IMR-90 (cell line): ENCODE measurements at regions not wholly inside any gene's neighbourhood (a gene's known extent, or its start where the extent isn't known, plus 50 kb on each side); places are given as distances from the start of the nearest gene placed in this dataset.

ENCODE experiments used
- ATAC-seq: fragments of 200-7000 bp; cut with Tn5 transposase; 2 replicates; pipeline ENCODE4 v1.9.1; 2020; ENCODE audit warnings: low read depth, mild to moderate bottlenecking, moderate library complexity
- BruUV-seq: library from RNA; stranded (reverse); fragments of 400-500 nt; replicated peaks from 2 replicates; lab custom pipeline; 2021; lab: Mats Ljungman, UMichigan
- CTCF ChIA-PET: fragments of 300-600 bp; formaldehyde crosslinking; extraction: SDS; loops from one replicate; lab custom pipeline; 2021; ENCODE audit warnings: antibody characterized with exemption; lab: Yijun Ruan, JAX
- POLR2A ChIA-PET: fragments of 300-600 bp; sonication (Branson Sonifier 250); formaldehyde crosslinking; loops from one replicate; lab custom pipeline; 2022; ENCODE audit warnings: antibody characterized with exemption; ENCODE audit not compliant: unreplicated experiment; lab: Charles Lee
- DNase-seq: peaks from one replicate; pipeline ENCODE4 v3.0.0; 2013
- H2AFZ ChIP-seq: replicated peaks from 2 replicates; pipeline ENCODE3; 2013; ENCODE audit warnings: low read length, mild to moderate bottlenecking; ENCODE audit not compliant: poor library complexity
- H2AK5ac ChIP-seq: 2 replicates; pipeline ENCODE4 v1.6.1; 2013; ENCODE audit warnings: low read depth, low read length, inconsistent platforms
- H2AK9ac ChIP-seq: replicated peaks from 2 replicates; pipeline ENCODE3; 2013; ENCODE audit warnings: mild to moderate bottlenecking, low read depth, low read length, moderate library complexity; ENCODE audit not compliant: poor library complexity
- H2BK120ac ChIP-seq: 2 replicates; pipeline ENCODE4 v1.6.1; 2013; ENCODE audit warnings: low read depth, low read length, inconsistent platforms
- H2BK15ac ChIP-seq: 3 replicates; pipeline ENCODE4 v1.6.1; 2013; ENCODE audit warnings: low read depth, low read length, inconsistent platforms
- H2BK20ac ChIP-seq: 2 replicates; pipeline ENCODE4 v1.6.1; 2013; ENCODE audit warnings: low read depth, mild to moderate bottlenecking, inconsistent platforms, low read length, moderate library complexity
- H2BK5ac ChIP-seq: 2 replicates; pipeline ENCODE4 v1.6.1; 2013; ENCODE audit warnings: mild to moderate bottlenecking, low read depth, low read length, inconsistent platforms; ENCODE audit not compliant: poor library complexity, severe bottlenecking
- H3K14ac ChIP-seq: replicated peaks from 2 replicates; pipeline ENCODE4 v1.6.1; 2013; ENCODE audit warnings: low read depth, low read length, inconsistent platforms
- H3K18ac ChIP-seq: 2 replicates; pipeline ENCODE4 v1.6.1; 2013; ENCODE audit warnings: low read depth, low read length, control low read depth
- H3K23ac ChIP-seq: 2 replicates; pipeline ENCODE4 v1.6.1; 2013; ENCODE audit warnings: low read depth, low read length, inconsistent platforms
- H3K27ac ChIP-seq: 2 replicates; pipeline ENCODE4 v1.5.1; 2013; ENCODE audit warnings: mild to moderate bottlenecking, control low read depth, low read length; ENCODE audit not compliant: insufficient read depth
- H3K27me3 ChIP-seq: 2 replicates; pipeline ENCODE4 v1.6.1; 2013; ENCODE audit warnings: low read length; ENCODE audit not compliant: control insufficient read depth, insufficient read depth
- H3K36me3 ChIP-seq: 2 replicates; pipeline ENCODE4 v1.6.1; 2013; ENCODE audit warnings: low read length, mixed read lengths; ENCODE audit not compliant: control insufficient read depth, insufficient read depth
- H3K4ac ChIP-seq: 2 replicates; pipeline ENCODE4 v1.6.1; 2013; ENCODE audit warnings: low read depth, low read length, inconsistent platforms
- H3K4me1 ChIP-seq: 2 replicates; pipeline ENCODE4 v1.6.1; 2013; ENCODE audit warnings: low read length, mixed read lengths; ENCODE audit not compliant: control insufficient read depth, insufficient read depth
- H3K4me2 ChIP-seq: 2 replicates; pipeline ENCODE4 v1.6.1; 2013; ENCODE audit warnings: low read depth, mild to moderate bottlenecking, control low read depth, low read length, moderate library complexity
- H3K4me3 ChIP-seq: 2 replicates; pipeline ENCODE4 v1.5.1; 2013; ENCODE audit warnings: low read depth, mild to moderate bottlenecking, control low read depth, low read length, moderate library complexity; ENCODE audit not compliant: insufficient read depth
- H3K56ac ChIP-seq: 2 replicates; pipeline ENCODE4 v1.6.1; 2013; ENCODE audit warnings: low read length, inconsistent platforms; ENCODE audit not compliant: insufficient read depth; ENCODE audit errors: extremely low read depth
- H3K79me1 ChIP-seq, 2 experiments: 2 replicates each; pipeline ENCODE4 v1.6.1; 2013; ENCODE audit warnings: low read length in 2 of 2, inconsistent platforms in 1 of 2, low read depth in 1 of 2
- H3K9ac ChIP-seq: 2 replicates; pipeline ENCODE4 v1.6.1; 2013; ENCODE audit warnings: low read depth, low read length, control low read depth
- H3K9me1 ChIP-seq: 2 replicates; pipeline ENCODE4 v1.6.1; 2013; ENCODE audit warnings: low read length, inconsistent platforms; ENCODE audit not compliant: insufficient read depth
- H3K9me3 ChIP-seq: 2 replicates; pipeline ENCODE4 v1.6.1; 2013; ENCODE audit warnings: low read length; ENCODE audit not compliant: control insufficient read depth, insufficient read depth
- H4K20me1 ChIP-seq: 2 replicates; pipeline ENCODE4 v1.6.1; 2013; ENCODE audit warnings: low read length, inconsistent platforms; ENCODE audit not compliant: insufficient read depth
- H4K5ac ChIP-seq: 2 replicates; pipeline ENCODE4 v1.6.1; 2013; ENCODE audit warnings: mild to moderate bottlenecking, low read depth, low read length, control low read depth
- H4K8ac ChIP-seq, 2 experiments: 2 replicates each; pipeline ENCODE4 v1.6.1; 2013; ENCODE audit warnings: low read depth in 2 of 2, low read length in 2 of 2, control low read depth in 1 of 2, inconsistent platforms in 1 of 2
- H4K91ac ChIP-seq: 2 replicates; pipeline ENCODE4 v1.6.1; 2013; ENCODE audit warnings: low read depth, low read length, inconsistent platforms; ENCODE audit not compliant: insufficient read depth
- SMC3 ChIP-seq: fragments of 150-350 bp; IDR thresholded peaks from 2 replicates; pipeline ENCODE4 v1.6.1; 2016; ENCODE audit warnings: low read depth, mild to moderate bottlenecking, antibody characterized with exemption, low read length, moderate library complexity
- WGBS, 2 experiments: methylation state at CpG; one replicate each; pipeline versions ENCODE4 v1.1.5 to v1.1.7; 2013; ENCODE audit warnings: missing lambda C conversion rate in 2 of 2; ENCODE audit not compliant: insufficient read length in 1 of 2; ENCODE audit errors: extremely low coverage in 2 of 2; 5-methylcytosine and 5-hydroxymethylcytosine counted together
- dilution Hi-C: fragments of 300-500 bp; cut with HindIII; formaldehyde crosslinking; loops from one replicate; pipeline ENCODE4 v1.14.3; 2018; ENCODE audit warnings: low sequenced_read_pairs; ENCODE audit not compliant: unreplicated experiment
- in situ Hi-C: fragments of 300-500 bp; cut with MboI; formaldehyde crosslinking; loops from 3 replicates; pipeline ENCODE4 v1.14.3; 2019; ENCODE audit warnings: low sequenced_read_pairs, inconsistent platforms, mixed read lengths
- intact Hi-C: fragments of 100-400 bp; cut with micrococcal nuclease; formaldehyde crosslinking; loops from 2 replicates; pipeline ENCODE4 v1.10.0; 2022

DNA sequence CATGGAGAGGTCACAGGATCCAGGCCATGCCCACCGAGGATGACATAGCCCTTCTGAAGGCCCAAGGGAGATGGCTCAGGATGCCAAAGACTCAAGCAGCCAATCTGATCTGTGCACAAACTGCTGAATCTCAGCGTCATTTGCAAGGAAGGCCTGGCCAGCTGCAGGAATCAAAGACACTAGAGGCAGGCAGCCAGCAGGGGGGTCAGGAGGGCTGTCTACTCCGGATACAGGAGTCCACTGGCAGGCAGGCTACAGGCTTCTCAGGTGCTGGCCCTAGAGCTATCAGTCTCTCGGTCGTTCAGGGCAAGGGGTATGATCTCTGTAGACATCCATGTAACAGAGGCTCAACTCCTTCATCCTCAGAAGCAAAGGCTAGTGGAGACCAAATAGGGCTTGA is 1735.3 kb downstream of the TP53TG3F start:
- H3K56ac ChIP-seq, result no peak overlapping the region

More for the DNA sequence above, 1735.3 kb downstream of the TP53TG3F start:
- H3K36me3 ChIP-seq, result no peaks in the 10 kb centered on the region
- WGBS, 2 experiments, result 63% methylated on average over 1 of the region's 5 CpGs; no CpG with 5 or more reads in 1 of the 2 experiments
- no peak overlapping the region for H3K4ac ChIP-seq
- H4K91ac ChIP-seq, result no peak overlapping the region
- no peak overlapping the region for H2BK20ac ChIP-seq
- peaks cover 20% of the 10 kb centered on the region; the same call in 1 of the 2 replicates for H3K9me3 ChIP-seq
- ChIA-PET CTCF (no interaction called here), POLR2A (no interaction called here)
- H3K9ac ChIP-seq, result no peak overlapping the region
- no peak overlapping the region for H3K14ac ChIP-seq
- ATAC-seq (no peak), DNase-seq (no peak)
- no peak overlapping the region for H4K8ac ChIP-seq
- H2AK9ac ChIP-seq, result no peak overlapping the region
- H3K9me1 ChIP-seq, result no peaks in the 10 kb centered on the region
- H3K18ac ChIP-seq, result no peak overlapping the region
- dilution Hi-C loops (no loop called here), in situ Hi-C loops (no loop called here), intact Hi-C loops (no loop called here)
- no peaks in the 10 kb centered on the region for H3K4me1 ChIP-seq
- H3K23ac ChIP-seq, result no peak overlapping the region
- no peak overlapping the region for H2AK5ac ChIP-seq
- no peak overlapping the region for H3K27ac ChIP-seq
- H4K5ac ChIP-seq, result no peak overlapping the region
- H2BK5ac ChIP-seq, result no peak overlapping the region
- TF ChIP-seq SMC3, result no peak
- no peaks in the 10 kb centered on the region for H3K27me3 ChIP-seq
- H2BK15ac ChIP-seq, result no peak overlapping the region
- H3K79me1 ChIP-seq, result no peaks in the 10 kb centered on the region
- H3K4me2 ChIP-seq, result no peak overlapping the region
- no peak overlapping the region for H2AFZ ChIP-seq
- H2BK120ac ChIP-seq, result no peak overlapping the region
- H3K4me3 ChIP-seq, result no peak overlapping the region
- no TSS peak for BruUV-seq
- no peaks in the 10 kb centered on the region for H4K20me1 ChIP-seq
